ENCODE measurements at regions not wholly inside any gene's neighbourhood (a gene's known extent, or its start where the extent isn't known, plus 50 kb on each side); places are given as distances from the start of the nearest gene placed in this dataset.

DNA sequence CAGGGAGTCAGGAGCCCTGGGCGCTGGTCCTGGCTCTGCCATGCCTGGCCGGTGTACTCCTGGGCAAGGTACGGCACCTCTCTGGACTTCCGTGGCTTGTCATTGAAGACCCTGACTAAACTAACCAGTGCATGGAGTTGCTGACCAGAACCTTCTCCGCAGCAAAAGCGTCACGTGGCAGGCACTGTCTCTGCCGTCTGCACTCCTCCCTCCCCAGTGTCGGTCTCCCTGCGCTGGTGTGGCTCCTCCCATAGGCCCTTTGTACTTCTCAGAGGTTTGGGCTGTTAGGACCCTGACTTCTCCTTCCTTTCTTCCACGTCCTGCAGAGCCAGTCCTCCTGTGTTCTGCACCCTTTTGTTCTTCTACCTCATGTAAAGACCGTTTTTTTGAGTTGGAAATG is 100.6 kb upstream of the CREB5 start:
- TF ChIP-seq NFRKB (IDR thresholded peaks at IDR 0.05) (no peak), LEF1 (IDR thresholded peaks at IDR 0.05; ENCODE audit: borderline replicate concordance) (no peak), FOXK2 (IDR thresholded peaks at IDR 0.05) (no peak), FOXA1 (IDR thresholded peaks at IDR 0.05) (no peak), TARDBP (IDR thresholded peaks at IDR 0.05) (no peak), SP1 (IDR thresholded peaks at IDR 0.05) (no peak), ARNT (IDR thresholded peaks at IDR 0.05) (no peak), ZNF384 (IDR thresholded peaks at IDR 0.05) (no peak), SUZ12 (IDR thresholded peaks at IDR 0.05) (no peak), BHLHE40 (IDR thresholded peaks at IDR 0.05; ENCODE audit: borderline replicate concordance) (no peak), ELF4 (IDR thresholded peaks at IDR 0.05) (no peak), FOXM1 (IDR thresholded peaks at IDR 0.05; ENCODE audit: borderline replicate concordance) (no peak), CTBP1 (IDR thresholded peaks at IDR 0.05; ENCODE audit: borderline replicate concordance) (no peak)
- TF ChIP-seq, protein P1, sequence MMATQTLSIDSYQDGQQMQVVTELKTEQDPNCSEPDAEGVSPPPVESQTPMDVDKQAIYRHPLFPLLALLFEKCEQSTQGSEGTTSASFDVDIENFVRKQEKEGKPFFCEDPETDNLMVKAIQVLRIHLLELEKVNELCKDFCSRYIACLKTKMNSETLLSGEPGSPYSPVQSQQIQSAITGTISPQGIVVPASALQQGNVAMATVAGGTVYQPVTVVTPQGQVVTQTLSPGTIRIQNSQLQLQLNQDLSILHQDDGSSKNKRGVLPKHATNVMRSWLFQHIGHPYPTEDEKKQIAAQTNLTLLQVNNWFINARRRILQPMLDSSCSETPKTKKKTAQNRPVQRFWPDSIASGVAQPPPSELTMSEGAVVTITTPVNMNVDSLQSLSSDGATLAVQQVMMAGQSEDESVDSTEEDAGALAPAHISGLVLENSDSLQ (IDR thresholded peaks at IDR 0.05) = no peak
